ENCODE measurements at regions not wholly inside any gene's neighbourhood (a gene's known extent, or its start where the extent isn't known, plus 50 kb on each side); places are given as distances from the start of the nearest gene placed in this dataset.
A peak's percentile ranks its signal among the peaks of the same experiment; 100 is the strongest.
"Not testable (repeated sequence)": the region's sequence is repeated elsewhere in the genome, so short reads cannot be mapped to it uniquely, and the experiment has no call there.

GRCh38 chrX:3550871-3551270 is 162.6 kb downstream of the PRKX start:
- no peak for DNase-seq

- no peak for DNase-seq
Observed at GRCh38 chrX:3550160-3550751, 163.2 kb downstream of the PRKX start.

- peak; percentile 20 for DNase-seq
Observed at GRCh38 chrX:3549411-3549911, 164.0 kb downstream of the PRKX start.

GRCh38 chrX:3548765-3549391 is 164.6 kb downstream of the PRKX start:
- DNase-seq = peak; percentile 78

GRCh38 chrX:3545901-3546300 is 167.5 kb downstream of the PRKX start:
- DNase-seq = no peak

GRCh38 chrX:3541336-3541735 is 172.1 kb downstream of the PRKX start:
- no peak for DNase-seq

- no peak for DNase-seq
Observed at GRCh38 chrX:3540105-3540504, 173.3 kb downstream of the PRKX start.

- DNase-seq = no peak
Observed at GRCh38 chrX:3532581-3533085, 180.8 kb downstream of the PRKX start.

- DNase-seq = not testable (repeated sequence)
Observed at GRCh38 chrX:3531435-3531834, 182.0 kb downstream of the PRKX start.

GRCh38 chrX:3529466-3530010 is 183.1 kb upstream of the MXRA5 start:
- peak; percentile 65 for DNase-seq

- no peak for DNase-seq
Observed at GRCh38 chrX:3527811-3528210, 181.4 kb upstream of the MXRA5 start.

- DNase-seq = no peak
Observed at GRCh38 chrX:3527166-3527565, 180.7 kb upstream of the MXRA5 start.

- peak; percentile 19 for DNase-seq
Observed at GRCh38 chrX:3526731-3527130, 180.3 kb upstream of the MXRA5 start.

- DNase-seq = peak; percentile 57
Observed at GRCh38 chrX:3526071-3526470, 179.6 kb upstream of the MXRA5 start.

GRCh38 chrX:3522101-3522650 is 175.7 kb upstream of the MXRA5 start:
- no peak for DNase-seq

- peak; percentile 11 for DNase-seq
Observed at GRCh38 chrX:3521396-3521795, 174.9 kb upstream of the MXRA5 start.

GRCh38 chrX:3520982-3521381 is 174.5 kb upstream of the MXRA5 start:
- no peak for DNase-seq

- DNase-seq = no peak
Observed at GRCh38 chrX:3520458-3520857, 174.0 kb upstream of the MXRA5 start.

GRCh38 chrX:3519384-3519783 is 172.9 kb upstream of the MXRA5 start:
- not testable (repeated sequence) for DNase-seq

- DNase-seq = no peak
Observed at GRCh38 chrX:3518870-3519269, 172.4 kb upstream of the MXRA5 start.

GRCh38 chrX:3516051-3516541 is 169.6 kb upstream of the MXRA5 start:
- DNase-seq = no peak

- no peak for DNase-seq
Observed at GRCh38 chrX:3514996-3515395, 168.5 kb upstream of the MXRA5 start.

- DNase-seq = not testable (repeated sequence)
Observed at GRCh38 chrX:3512150-3512549, 165.7 kb upstream of the MXRA5 start.
